ENCODE measurements at regions not wholly inside any gene's neighbourhood (a gene's known extent, or its start where the extent isn't known, plus 50 kb on each side); places are given as distances from the start of the nearest gene placed in this dataset.

DNA sequence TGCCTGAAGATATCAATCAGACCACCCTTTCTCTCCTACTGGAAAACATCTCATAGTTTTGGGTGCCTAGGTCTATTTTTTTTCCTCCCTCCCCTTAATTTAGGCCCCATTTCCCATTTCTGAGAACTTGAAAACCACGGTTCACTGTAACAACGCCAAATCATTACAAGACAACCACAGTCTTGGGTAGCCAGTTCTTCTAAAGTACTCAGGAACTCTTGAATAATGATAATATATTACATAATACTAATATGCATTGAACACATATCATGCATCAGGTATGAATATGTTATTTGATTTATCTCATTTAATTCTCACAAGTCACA is 185.1 kb upstream of the ADO start:
- no peak overlapping the region for H3K27ac ChIP-seq (ENCODE audit: low read length)
- no peaks in the 10 kb centered on the region for H3K36me3 ChIP-seq (replicated peaks; ENCODE audit: low read depth, low read length)
- no peak for TF ChIP-seq EZH2phosphoT487 (IDR thresholded peaks at IDR 0.05; ENCODE audit: low read depth)
- TF ChIP-seq, protein P1, sequence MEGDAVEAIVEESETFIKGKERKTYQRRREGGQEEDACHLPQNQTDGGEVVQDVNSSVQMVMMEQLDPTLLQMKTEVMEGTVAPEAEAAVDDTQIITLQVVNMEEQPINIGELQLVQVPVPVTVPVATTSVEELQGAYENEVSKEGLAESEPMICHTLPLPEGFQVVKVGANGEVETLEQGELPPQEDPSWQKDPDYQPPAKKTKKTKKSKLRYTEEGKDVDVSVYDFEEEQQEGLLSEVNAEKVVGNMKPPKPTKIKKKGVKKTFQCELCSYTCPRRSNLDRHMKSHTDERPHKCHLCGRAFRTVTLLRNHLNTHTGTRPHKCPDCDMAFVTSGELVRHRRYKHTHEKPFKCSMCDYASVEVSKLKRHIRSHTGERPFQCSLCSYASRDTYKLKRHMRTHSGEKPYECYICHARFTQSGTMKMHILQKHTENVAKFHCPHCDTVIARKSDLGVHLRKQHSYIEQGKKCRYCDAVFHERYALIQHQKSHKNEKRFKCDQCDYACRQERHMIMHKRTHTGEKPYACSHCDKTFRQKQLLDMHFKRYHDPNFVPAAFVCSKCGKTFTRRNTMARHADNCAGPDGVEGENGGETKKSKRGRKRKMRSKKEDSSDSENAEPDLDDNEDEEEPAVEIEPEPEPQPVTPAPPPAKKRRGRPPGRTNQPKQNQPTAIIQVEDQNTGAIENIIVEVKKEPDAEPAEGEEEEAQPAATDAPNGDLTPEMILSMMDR (IDR thresholded peaks at IDR 0.05; ENCODE audit: low read depth, low read length), result no peak
- H3K27me3 ChIP-seq (ENCODE audit: low read depth, low read length), result no peaks in the 10 kb centered on the region
- no peaks in the 10 kb centered on the region for H3K9me3 ChIP-seq (ENCODE audit: insufficient read depth, low read length)
- H3K9ac ChIP-seq (ENCODE audit: low read length), result no peak overlapping the region
- no peaks in the 10 kb centered on the region for H4K20me1 ChIP-seq (ENCODE audit: insufficient read depth, low read length)
- H3K79me2 ChIP-seq (ENCODE audit: low read length), result no peaks in the 10 kb centered on the region
- H3K4me2 ChIP-seq (ENCODE audit: low read length), result no peak overlapping the region; the same call in 1 of the 2 replicates
- H3K4me3 ChIP-seq (ENCODE audit: low read length), result no peak overlapping the region
- peaks cover 8% of the 10 kb centered on the region for H3K4me1 ChIP-seq (ENCODE audit: low read length)
- no peak overlapping the region for H2AFZ ChIP-seq (ENCODE audit: low read depth, low read length)

DNA sequence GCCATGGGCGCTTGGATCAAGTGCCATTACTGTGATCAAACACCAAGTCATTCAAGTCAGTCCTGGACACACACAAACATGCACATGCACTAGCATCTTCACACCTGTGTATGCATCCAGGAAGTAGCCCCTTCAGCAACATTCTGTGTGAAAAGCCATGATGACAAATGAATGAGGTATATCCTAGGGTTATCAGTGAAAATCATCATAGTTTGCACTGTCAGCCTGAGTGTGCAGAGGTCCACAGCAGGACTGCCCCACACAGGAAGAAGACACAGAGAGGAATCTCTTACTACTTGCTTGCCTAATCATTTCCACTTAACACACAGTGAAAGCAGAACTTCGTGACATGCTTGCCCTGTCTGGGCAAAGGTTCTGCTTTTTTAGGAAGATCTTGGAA is 184.0 kb upstream of the ADO start:
- Histone ChIP-seq H3K27ac (ENCODE audit: low read length) (no peak overlapping the region), H2AFZ (ENCODE audit: low read depth, low read length) (no peak overlapping the region), H4K20me1 (ENCODE audit: insufficient read depth, low read length) (no peaks in the 10 kb centered on the region), H3K4me2 (ENCODE audit: low read length) (no peak overlapping the region), H3K4me3 (ENCODE audit: low read length) (no peak overlapping the region), H3K79me2 (ENCODE audit: low read length) (no peaks in the 10 kb centered on the region), H3K4me1 (ENCODE audit: low read length) (peaks cover 8% of the 10 kb centered on the region), H3K9ac (ENCODE audit: low read length) (no peak overlapping the region), H3K27me3 (ENCODE audit: low read depth, low read length) (no peaks in the 10 kb centered on the region), H3K9me3 (ENCODE audit: insufficient read depth, low read length) (no peaks in the 10 kb centered on the region), H3K36me3 (replicated peaks; ENCODE audit: low read depth, low read length) (no peaks in the 10 kb centered on the region)
- TF ChIP-seq, protein P1 (IDR thresholded peaks at IDR 0.05; ENCODE audit: low read depth, low read length), result no peak
- TF ChIP-seq EZH2phosphoT487 (IDR thresholded peaks at IDR 0.05; ENCODE audit: low read depth), result no peak

DNA sequence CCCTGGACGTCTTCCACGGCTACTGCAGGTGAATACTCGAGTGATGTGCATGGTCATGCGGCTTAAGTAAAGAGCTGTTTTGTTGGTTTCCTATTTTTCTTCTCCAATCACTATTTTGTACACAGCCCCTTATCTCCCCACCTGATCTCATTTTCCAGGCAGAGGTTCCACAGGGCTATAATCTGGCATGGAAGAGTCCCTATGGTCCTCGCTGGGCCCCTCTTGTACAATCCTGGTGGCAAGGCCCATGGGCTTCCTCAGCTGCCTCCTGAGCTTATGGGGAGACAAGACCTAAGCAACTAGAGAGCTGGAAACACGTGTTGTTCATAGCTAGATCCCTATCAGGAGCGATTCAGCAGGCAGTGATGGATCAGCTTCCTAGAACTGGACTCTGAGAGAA is 181.3 kb upstream of the ADO start:
- H3K9me3 ChIP-seq (ENCODE audit: insufficient read depth, low read length), result no peaks in the 10 kb centered on the region
- no peak overlapping the region for H2AFZ ChIP-seq (ENCODE audit: low read depth, low read length)
- no peaks in the 10 kb centered on the region for H3K79me2 ChIP-seq (ENCODE audit: low read length)
- no peak for TF ChIP-seq EZH2phosphoT487 (IDR thresholded peaks at IDR 0.05; ENCODE audit: low read depth)
- TF ChIP-seq, protein P1 (IDR thresholded peaks at IDR 0.05; ENCODE audit: low read depth, low read length), result no peak
- H3K27ac ChIP-seq (ENCODE audit: low read length), result no peak overlapping the region
- peaks cover 11% of the 10 kb centered on the region for H3K4me1 ChIP-seq (ENCODE audit: low read length)
- no peak overlapping the region for H3K9ac ChIP-seq (ENCODE audit: low read length)
- no peaks in the 10 kb centered on the region for H3K27me3 ChIP-seq (ENCODE audit: low read depth, low read length)
- no peak overlapping the region for H3K4me2 ChIP-seq (ENCODE audit: low read length)
- H3K36me3 ChIP-seq (replicated peaks; ENCODE audit: low read depth, low read length), result no peaks in the 10 kb centered on the region
- no peaks in the 10 kb centered on the region for H4K20me1 ChIP-seq (ENCODE audit: insufficient read depth, low read length)
- H3K4me3 ChIP-seq (ENCODE audit: low read length), result no peak overlapping the region

DNA sequence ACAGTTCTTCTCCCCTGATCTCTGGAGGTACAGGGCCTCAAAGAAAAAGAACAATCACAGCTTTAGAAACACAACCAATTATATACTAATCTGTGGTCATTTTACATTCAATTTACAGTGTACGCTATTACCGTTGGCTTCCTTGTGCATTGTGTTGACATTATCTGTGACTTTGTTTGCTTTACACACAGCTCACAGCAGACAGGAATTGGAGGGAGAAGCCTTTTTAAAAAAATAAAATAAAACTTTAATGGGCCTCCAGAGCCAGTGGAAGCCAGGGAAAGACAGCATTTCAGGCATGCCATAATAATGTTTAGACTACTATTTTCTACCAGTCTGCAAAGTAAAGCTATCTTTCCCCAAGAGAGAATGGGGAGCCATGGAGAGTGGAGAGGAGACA is 179.0 kb upstream of the ADO start:
- no peak overlapping the region for H3K4me3 ChIP-seq (ENCODE audit: low read length)
- no peak overlapping the region for H3K27ac ChIP-seq (ENCODE audit: low read length)

More for the DNA sequence above, 179.0 kb upstream of the ADO start:
- Histone ChIP-seq H4K20me1 (ENCODE audit: insufficient read depth, low read length) (no peaks in the 10 kb centered on the region), H3K4me1 (ENCODE audit: low read length) (peaks cover 3% of the 10 kb centered on the region; the same call in 1 of the 2 replicates), H3K9me3 (ENCODE audit: insufficient read depth, low read length) (no peaks in the 10 kb centered on the region), H3K27me3 (ENCODE audit: low read depth, low read length) (no peaks in the 10 kb centered on the region), H3K36me3 (replicated peaks; ENCODE audit: low read depth, low read length) (no peaks in the 10 kb centered on the region), H2AFZ (ENCODE audit: low read depth, low read length) (no peak overlapping the region), H3K4me2 (ENCODE audit: low read length) (no peak overlapping the region), H3K9ac (ENCODE audit: low read length) (no peak overlapping the region), H3K79me2 (ENCODE audit: low read length) (no peaks in the 10 kb centered on the region)
- TF ChIP-seq, protein P1 (IDR thresholded peaks at IDR 0.05; ENCODE audit: low read depth, low read length), result no peak
- no peak for TF ChIP-seq EZH2phosphoT487 (IDR thresholded peaks at IDR 0.05; ENCODE audit: low read depth)
